DMS53 treated with DMSO at 0.1 percent for 48 hours (cell line): ENCODE measurements at regions not wholly inside any gene's neighbourhood (a gene's known extent, or its start where the extent isn't known, plus 50 kb on each side); places are given as distances from the start of the nearest gene placed in this dataset.
A peak's percentile ranks its signal among the peaks of the same experiment; 100 is the strongest.
"Not testable (repeated sequence)": the region's sequence is repeated elsewhere in the genome, so short reads cannot be mapped to it uniquely, and the experiment has no call there.

Experiments used
- DNase-seq: peaks from one replicate; lab custom pipeline; 2025; ENCODE audit not compliant: unreplicated experiment; lab: John Stamatoyannopoulos, UW

- DNase-seq: no peak
Observed at GRCh38 chr17:27200476-27200875, 93.4 kb upstream of the WSB1 start.

DNA sequence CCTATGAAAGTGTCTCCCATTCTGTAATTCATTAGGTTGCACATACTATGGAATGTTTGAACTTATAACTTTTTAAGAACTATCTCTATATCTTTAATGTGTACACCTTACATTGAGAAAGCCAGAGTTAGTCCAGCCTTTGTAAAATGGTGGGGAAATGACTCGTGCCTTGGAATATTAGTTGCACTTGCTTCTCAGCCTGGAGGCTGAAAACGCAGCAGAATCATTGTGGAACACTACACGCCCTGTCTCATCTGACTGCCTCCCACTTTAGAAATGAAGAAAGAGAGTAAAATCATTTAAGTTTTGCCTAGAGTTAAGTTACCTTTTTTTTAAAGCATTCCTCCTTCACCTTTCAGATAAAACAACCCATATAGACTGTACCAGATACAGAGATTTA is 90.7 kb upstream of the WSB1 start:
- DNase-seq: no peak

- DNase-seq: peak; percentile 41
Observed at GRCh38 chr17:27206447-27206846, 87.5 kb upstream of the WSB1 start.

- DNase-seq: no peak
Observed at GRCh38 chr17:27207073-27207513, 86.8 kb upstream of the WSB1 start.

DNA sequence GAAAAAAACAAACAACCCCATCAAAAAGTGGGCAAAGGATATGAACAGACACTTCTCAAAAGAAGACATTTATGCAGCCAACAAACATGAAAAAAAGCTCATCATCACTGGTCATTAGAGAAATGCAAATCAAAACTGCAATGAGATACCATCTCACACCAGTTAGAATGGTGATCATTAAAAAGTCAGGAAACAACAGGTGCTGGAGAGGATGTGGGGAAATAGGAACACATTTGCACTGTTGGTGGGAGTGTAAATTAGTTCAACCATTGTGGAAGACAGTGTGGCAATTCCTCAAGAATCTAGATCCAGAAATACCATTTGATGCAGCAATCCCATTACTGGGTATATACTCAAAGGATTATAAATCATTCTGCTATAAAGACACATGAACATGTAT is 85.5 kb upstream of the WSB1 start:
- not testable (repeated sequence) for DNase-seq

- DNase-seq: no peak
Observed at GRCh38 chr17:27209316-27209715, 84.6 kb upstream of the WSB1 start.

DNA sequence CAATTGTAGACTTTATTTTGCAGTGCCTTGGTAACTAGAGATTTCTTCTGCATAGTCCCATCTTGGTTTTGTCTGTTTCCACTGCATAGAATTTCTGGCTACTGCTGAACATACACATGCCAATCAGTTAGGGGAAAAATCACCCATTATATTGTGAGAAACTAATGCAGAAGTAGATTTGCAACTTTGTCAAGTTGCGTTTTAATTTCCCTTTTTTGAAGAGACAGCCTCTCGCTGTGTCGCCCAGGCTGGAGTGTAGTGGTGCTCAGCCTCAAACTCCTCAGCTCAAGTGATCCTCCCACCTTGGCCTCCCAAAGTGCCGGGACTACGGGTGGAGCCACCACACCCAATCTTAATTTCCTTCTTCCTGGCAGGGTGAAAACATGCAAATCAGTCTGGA is 83.1 kb upstream of the WSB1 start:
- not testable (repeated sequence) for DNase-seq

DNA sequence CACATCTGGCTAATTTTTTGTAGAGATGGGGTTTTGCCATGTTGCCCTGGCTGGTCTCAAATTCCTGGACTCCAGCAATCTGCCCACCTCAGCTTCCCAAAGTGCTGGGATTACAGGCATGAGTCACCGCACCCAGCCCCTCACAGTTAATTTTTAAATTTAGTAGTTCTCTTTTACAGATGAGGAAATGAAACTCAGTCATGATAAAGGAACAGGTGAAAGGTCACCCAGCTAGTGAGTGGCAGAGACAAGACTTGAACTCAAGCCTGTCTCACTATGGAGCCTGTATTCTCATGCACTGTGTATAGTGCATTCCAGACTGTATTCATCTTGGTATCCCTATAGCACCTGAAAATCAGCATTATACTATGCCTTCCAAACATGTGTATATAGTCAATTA is 77.1 kb upstream of the WSB1 start:
- no peak for DNase-seq

DNA sequence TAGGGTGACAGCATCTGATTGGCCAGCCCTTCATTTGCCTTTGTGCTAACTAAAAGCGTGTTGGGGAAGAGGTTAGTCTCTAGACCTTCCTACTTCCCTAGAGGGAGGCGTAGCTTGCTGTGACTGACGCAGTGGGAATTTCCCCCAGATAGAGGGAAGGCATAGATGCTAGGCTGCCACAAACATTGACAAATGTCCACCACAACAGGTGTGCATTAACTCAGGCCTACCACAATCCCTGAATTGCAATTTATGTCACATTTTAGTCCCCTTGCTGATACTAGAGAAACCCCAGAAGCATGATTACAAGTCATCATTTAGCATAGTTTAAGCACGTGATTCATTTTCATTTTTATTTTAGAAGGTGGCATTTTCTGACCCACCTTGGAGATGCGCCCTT is 76.3 kb upstream of the WSB1 start:
- DNase-seq: no peak

- DNase-seq: no peak
Observed at GRCh38 chr17:27218041-27218440, 75.9 kb upstream of the WSB1 start.

- DNase-seq: no peak
Observed at GRCh38 chr17:27218719-27219488, 75.0 kb upstream of the WSB1 start.

- no peak for DNase-seq
Observed at GRCh38 chr17:27222515-27222914, 71.4 kb upstream of the WSB1 start.

- DNase-seq: peak; percentile 20
Observed at GRCh38 chr17:27224526-27225315, 69.2 kb upstream of the WSB1 start.

DNA sequence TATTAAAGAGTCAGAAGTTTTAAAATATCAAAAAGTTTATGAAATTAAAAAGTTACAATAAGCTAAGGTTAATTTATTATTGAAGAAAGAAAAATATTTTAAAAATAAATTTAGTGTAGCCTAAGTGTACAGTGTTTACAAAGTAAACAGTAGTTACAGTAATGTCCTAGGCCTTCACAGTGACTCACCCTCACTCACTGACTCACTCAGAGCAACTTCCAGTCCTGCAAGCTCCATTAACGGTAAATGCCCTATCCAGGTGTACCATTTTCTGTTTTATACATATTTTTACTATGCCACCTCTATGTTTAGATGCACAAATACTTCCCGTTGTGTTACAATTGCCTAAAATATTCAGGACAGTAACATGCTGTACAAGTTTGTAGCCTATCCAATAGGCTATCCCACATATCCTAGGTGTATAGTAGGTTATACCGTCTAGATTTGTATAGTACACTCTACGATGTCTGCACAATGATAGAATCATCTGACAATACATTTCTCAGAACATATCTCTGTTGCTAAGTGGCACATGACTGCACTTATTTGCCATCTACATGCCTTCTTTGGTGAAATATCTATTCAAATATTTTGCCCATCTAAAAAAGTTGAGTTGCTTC is 67.2 kb upstream of the WSB1 start:
- peak; percentile 74 for DNase-seq

GRCh38 chr17:27230996-27231395 is 62.9 kb upstream of the WSB1 start:
- no peak for DNase-seq

DNA sequence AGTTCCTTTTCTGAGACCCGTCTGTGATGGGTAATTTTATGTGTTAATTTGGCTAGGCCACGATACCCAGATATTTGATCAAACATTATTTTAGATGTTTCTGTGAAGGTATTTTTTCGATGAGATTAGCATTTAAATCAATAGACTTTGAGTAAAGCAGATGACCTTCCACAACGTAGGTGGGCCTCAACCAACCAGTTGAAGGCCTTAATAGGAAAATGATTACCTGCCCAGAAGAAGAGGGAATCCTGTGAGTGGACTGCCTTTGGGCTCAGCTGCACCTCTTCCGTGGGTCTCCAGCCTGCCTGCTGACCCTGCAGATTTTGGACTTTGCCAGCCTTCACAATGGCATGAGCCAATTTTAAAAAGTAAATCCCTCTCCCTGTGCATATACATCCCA is 61.6 kb upstream of the WSB1 start:
- no peak for DNase-seq

DNA sequence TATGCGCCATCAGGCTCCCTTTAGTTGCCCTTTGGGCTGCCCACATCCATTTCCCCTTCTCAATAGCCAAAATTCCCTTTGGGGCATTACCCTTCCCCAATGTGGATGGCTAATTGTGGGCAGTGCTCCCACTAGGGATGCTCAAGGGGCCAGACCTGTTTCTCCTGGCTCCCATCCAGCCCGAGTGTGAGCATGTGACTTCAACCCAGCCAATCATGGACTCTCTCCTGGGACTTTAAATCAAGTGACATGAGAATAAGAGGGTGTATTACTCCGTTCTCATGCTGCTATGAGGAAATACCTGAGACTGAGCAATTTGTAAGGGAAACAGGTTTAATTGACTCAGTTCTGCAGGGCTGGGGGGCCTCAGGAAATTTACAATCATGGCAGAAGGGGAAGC is 60.9 kb upstream of the WSB1 start:
- no peak for DNase-seq

DNA sequence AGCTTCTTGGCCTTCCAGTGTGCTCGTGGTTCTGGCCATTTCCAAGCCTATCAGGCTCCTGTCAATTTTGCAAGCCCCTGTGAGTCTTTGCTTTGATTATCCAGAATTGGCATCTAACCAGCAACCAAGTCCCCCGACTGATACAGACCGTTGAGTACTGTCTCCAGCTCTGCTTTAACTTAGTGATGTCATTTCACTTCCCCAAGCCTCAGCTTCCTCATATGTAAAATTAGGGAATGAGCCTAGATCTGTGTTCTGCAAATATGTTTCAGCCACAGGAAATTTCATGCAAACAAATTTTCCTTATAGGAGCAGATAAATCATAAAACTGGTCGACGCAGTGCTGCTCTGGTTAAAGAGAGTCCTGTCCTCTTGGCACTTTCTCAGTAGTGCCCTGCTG is 60.1 kb upstream of the WSB1 start:
- DNase-seq: no peak

DNA sequence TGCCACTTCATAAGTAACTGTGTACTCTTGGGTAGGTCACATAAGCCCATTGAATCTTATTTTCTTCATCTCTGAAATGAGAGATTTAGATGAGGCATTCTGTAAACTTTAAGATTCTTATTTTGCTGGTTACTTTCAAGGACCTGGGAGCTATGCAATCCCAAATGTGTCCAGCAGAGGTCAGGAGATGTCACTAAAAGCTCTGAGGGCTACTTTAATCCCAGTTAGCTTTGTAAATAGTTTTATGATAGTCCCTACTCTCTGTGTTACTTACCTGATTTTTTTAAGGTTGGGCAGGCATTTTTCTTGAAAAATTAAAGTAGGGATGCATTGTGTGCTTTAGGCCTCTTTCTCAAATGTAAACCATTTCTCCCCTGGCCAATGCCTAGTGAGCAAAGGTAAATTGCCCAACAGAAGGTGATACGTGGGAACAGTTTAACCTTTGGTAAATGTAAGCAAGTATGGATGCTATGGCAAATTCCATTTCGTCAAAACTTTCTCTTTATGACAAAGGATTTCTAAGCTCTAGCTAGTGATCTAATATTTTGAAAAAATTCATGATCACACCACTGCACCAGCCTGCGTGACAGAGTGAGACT is 57.1 kb upstream of the WSB1 start:
- peak; percentile 67 for DNase-seq

- no peak for DNase-seq
Observed at GRCh38 chr17:27237890-27238289, 56.0 kb upstream of the WSB1 start.

DNA sequence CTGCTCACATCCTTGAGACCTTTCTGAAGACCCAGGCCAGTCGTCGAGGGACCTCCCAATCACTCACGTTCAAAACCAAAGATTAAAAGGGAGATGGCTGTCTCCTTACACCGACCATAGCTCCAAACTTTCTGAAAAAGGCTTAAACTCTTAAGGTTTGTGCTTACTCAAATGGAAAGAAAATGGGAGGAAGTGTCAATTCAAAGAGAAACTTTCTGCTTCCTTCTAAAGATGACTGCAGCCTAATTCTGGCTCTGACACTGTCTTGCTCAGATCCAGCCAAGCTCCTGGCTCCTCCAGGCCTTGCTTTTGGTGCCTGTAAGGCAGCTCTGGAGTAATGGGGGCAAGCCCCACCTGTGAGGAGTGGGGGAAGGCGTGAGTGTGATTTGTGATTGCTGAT is 54.9 kb upstream of the WSB1 start:
- DNase-seq: no peak

DNA sequence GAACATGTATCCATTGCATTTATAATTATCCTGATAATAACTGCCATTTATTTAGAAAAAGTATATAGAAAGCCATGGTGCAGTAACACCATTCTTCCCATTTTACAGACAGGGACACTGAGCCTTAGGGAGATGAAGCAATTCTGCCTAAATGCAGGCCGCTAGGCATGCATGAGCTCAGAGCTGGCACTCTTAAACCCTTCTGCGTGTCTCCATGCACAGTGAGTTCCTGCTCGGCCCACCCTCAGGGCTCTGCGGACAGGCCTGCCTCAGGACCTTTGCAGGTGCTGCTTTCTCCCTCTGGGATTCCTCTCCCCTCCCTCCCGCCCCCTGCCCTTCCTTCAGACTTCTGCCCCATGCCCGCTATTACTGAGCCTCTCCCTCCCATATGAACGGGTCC is 54.3 kb upstream of the WSB1 start:
- DNase-seq: no peak
